ENCODE measurements at regions not wholly inside any gene's neighbourhood (a gene's known extent, or its start where the extent isn't known, plus 50 kb on each side); places are given as distances from the start of the nearest gene placed in this dataset.

- no peak for ATAC-seq
Observed at GRCh38 chr5:142473038-142473437, 148.2 kb upstream of the SPRY4 start.

DNA sequence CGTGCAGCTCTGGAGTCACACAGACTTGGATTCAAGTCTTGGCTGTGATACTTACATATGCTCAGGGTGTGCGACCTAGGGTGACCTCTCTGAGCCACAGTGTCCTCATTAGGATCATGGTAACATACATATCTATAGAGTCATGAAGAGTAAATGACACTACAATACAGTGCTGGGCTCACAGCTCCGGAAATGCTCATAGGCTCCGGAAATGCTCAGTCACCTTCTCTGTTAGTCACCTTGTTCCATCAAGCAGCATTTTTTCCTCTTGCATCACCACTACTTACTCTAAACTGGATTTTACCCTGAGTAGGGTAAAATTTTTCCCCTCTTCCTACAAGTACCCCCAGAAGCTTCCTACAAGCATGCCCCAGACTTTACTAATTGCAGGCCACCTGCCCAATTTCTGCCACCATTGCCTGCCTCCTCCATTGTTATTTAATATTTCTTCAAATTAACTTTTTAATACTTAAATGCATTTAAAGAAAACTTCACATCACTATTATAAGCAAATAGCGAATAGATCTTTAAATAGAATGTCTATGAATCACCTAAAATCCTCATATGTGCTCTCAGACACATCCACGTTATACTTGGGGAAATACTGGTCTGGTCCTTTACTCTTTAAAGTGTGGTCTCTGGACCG, 147.6 kb upstream of the SPRY4 start:
- ATAC-seq: peak; percentile 99

DNA sequence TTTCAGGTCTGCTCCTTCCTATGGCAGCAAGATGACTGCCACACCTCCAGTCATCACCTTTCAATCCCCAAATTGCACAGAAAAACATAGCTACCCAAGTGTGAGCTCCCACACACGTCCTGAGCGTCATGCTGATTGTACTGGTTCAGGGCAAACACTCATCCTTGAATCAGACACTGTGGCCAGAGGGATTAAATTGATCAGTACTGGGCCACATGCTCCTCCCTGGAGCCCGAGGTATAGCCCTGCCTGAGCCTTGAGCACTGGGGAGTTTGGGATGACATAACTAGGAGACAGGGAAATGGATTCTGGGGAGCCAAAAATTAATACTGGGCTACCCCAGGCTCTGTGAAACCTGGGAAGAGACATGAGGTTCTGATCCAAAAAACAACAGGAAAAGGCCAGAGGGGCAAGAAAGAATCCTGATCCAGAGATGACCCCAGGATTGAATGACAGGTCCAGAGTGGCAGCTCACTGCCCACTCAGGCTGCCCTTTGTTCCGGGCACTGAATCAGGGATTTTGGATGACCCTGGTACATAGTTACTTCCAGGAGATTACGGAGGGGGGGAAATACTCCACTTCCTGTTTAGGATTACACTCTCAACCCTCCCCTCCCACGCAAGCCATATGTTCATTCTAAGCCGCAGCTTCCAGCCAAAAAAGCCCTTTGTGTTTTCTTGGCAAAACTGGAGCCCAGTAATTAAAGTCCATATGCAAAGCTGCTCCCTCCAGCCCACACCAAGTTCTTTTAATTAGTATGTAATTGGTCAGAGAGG, 141.6 kb upstream of the SPRY4 start:
- ATAC-seq: no peak

DNA sequence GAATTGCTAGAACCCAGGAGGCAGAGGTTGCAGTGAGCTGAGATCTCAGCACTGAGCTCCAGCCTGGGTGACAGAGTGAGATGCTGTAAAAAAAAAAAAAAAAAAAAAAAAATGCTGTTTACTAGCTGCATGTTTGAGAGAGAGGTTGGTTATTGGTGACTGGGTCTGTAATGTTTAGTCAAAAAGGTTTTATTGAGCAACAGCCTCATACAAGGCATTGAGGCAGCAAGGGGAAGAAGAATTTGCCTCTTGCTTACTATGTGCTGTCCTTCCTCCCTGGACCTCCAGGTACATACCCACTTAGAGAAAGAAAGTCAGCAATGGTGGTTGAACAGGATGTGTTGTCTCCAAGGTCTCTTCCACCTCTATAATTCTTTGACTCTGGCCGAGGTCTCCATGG, 140.7 kb upstream of the SPRY4 start:
- ATAC-seq: no peak

- no peak for ATAC-seq
Observed at GRCh38 chr5:142463904-142464303, 139.1 kb upstream of the SPRY4 start.

- ATAC-seq: no peak
Observed at GRCh38 chr5:142461028-142461590, 136.3 kb upstream of the SPRY4 start.

DNA sequence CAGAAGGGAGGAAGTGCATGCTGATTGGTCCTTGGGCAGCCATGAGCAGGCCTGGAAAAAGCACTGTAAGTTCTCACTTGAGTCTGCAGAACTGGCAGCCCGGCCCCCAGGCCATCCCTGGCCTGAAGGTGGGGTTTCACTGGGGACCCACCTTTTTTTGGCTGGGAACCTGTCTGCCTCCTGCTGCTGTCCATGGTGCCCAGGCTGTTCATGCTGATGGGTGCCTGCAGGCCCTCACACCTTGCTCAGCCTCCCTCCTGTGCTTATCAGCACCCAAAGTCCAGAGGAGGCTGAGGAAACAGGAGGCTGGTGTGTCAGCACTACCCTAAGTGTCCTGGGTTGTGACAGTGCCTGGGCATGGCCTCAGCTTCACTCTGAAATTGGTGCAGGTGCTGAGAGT, 134.4 kb upstream of the SPRY4 start:
- no peak for ATAC-seq

GRCh38 chr5:142455856-142456255, 131.0 kb upstream of the SPRY4 start:
- no peak for ATAC-seq

DNA sequence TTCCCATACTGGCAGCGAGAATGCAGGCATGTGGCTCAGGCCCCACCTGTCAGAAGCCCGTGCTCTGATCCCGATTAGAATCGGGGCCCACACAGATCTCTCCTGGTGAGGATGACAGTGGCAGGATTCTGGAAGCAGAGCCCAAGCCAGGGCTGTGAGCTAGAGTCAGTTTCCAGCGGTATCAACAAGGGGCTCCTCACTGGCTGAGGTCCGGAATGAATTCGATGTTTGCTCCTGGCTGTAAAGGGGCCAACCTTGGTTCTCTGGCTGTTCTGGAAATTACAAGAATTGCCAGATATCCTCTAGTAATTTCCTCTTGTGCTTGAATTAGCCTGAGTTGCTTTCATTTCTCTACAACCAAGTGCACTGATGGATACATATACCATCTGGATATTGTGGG, 129.1 kb upstream of the SPRY4 start:
- ATAC-seq: no peak

DNA sequence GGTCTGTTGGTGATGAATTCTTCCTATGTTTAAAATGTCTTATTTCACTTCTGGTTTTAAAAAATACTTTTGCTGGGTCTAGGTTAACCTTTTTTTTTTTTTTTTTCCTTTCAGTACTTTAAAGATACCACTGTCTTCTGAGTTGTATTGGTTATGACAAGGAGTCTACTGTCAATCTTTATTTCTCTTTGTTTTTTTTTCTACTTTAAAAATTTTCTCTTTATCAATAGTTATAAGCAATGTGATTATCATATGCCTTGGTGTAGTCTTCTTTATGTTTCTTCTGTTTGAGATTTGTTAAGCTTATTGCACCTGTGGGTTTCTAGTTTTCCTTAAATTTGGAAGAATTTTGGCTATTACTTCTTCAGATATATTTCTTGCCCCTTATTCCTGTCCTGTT, 125.6 kb upstream of the SPRY4 start:
- no peak for ATAC-seq

- ATAC-seq: no peak
Observed at GRCh38 chr5:142447887-142448286, 123.1 kb upstream of the SPRY4 start.

- no peak for ATAC-seq
Observed at GRCh38 chr5:142446960-142447279, 122.1 kb upstream of the SPRY4 start.

DNA sequence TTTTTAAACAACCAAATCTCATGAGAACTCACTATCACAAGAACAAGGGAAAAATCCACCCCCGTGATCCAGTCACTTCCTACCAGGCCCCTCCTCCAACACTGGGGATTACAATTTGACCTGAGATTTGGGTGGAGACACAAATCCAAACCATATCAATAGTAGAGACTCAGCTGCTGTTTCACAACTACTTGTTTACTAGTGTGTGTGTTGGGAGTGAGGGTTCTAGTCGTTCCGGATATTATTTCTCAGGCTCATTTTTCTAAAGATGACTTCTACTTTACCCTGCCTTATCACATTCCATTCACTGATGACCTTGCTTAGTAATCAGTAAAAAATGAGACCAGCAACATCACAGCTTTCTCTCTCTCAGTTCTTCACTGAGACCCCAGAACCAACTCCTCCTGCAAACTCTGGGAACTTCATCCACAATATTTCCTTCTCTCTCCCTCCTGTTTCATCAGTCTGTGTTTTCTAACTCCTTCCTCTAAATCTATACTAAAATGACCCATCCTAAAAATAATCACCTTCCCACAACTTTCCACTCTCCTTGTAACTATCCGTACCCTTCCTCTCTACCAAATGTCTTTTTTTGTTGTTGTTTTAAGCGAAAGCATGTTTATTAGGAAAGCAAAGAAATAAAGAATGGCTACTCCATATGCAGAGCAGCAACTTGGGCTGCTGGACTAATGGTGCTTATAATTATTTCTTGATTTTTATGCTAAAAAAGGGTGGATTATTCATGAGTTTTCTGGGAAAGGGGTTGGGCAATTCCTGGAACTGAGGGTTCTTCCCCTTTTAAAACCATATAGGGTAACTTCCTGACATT, 121.5 kb upstream of the SPRY4 start:
- no peak for ATAC-seq

DNA sequence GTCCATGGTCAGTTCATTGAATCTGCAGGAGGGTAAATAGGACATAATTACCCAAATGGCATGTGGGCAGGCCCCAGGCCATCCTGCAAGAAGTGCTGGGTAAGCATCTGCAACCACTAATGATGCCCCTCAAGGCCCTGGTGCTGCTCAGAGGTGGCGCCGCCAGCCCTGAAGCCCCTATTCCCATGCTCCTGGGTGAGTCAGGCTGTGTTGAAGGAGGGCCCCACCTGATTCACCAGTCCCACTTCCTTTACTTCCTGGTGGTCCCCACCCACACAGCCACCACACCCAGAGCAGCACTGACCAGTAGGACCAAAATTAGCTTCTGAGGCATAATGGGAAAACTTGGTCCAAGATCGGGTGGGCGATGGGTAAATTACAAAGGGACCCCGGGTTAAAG, 120.4 kb upstream of the SPRY4 start:
- no peak for ATAC-seq

DNA sequence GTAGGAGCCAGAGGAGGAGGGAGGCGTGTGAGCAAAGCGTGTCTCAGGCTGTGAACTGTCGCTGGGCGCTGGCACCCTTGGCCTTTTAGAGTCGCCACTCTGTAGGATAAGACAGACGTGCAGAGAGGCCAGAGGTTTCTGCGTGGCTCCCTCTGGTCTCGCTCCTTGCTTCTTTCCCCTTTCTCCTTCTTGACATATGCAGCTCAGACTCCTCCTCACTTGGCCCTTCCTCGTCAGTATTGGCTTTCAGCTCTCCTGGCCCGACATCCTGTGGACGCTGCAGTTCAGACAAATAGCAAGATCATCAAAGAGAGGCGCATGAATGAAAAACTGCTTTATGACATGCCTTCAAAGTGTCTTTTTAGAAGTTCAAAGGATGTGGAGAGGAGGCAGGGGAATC, 116.8 kb upstream of the SPRY4 start:
- ATAC-seq: no peak

GRCh38 chr5:142439207-142439860, 114.5 kb upstream of the SPRY4 start:
- ATAC-seq: no peak

DNA sequence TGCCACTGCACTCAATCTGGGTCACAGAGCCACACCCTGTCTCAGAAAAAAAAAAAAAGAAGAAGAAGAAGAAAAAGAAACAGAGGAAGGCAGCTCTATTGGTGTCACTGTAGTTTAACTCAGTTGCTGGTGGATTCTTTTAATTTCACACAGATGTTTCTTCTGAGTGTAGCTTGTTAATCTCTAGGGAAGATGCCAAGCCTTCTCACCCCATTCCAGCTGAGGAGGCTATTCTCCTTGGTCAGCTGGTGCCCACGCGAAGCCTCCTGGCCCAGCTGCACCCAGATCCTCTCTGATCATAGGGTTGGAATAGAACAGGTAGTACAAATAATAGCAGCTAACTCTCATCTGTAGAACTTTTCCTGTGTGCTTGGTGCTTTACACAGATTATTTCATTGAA, 113.8 kb upstream of the SPRY4 start:
- no peak for ATAC-seq

DNA sequence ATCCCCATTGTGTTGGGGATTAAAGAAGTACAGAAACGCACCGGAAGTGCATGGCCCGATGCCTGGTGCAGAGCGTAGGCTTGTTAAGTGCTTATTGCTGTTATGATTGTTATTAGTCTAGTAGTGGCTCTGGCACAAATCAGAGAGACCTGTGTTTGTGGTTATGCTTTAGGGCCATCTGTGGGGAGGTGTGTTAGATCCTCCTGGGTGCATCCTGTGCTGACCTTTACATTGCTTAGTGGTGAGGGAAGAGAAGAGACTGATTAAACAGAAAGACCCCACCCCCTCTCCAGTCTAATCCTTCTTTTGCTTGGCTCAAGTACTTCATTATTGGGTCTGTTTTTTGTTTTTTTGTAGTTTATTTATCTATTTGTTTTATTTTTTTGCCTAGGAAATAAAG, 112.7 kb upstream of the SPRY4 start:
- no peak for ATAC-seq

DNA sequence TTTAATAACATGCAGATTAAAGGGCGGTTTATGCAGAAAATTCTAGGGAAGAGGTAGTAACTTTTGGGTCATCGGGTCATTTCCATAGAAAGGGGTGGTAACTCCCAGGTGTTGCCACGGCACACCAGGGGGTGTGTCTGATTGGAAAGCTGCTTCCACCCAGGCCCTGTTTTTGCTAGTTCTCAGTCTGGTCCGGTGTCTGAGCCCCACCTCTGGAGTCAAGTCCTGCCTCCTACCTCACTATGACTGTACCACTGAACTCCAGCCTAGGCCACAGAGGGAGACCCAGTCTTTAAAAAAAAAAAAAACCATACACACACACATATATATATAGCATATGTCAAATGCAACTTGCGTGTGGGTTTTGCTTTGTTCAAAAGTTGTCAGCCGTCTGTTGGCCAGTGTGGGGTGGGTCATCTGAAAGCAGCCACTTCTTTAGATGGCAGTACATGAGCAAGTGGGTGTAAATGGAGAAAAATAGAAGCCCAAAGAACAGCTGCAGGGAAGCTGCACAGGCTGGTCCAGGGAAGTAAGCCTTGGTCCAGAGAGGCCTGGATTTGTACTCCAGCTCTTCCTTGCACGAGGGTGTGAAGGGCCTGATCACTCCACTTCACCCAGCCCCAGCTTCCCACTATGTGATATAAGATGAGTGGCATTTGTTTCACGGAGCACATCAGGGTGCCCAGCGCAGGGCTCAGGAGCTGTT, 110.7 kb upstream of the SPRY4 start:
- ATAC-seq: no peak

DNA sequence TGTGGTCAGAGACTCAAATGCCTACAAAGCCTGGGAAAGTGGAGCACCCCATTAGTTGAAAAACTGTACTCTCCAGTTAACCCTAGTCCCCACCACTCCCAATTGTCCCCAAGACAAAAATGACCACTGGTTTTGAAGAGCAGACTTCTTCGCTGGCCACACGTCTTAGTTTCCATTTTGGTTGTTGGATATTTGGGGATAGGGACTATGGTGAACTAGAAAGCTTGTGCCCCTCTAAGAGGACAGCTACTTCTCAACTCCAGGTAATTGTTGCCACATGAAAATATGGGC, 109.4 kb upstream of the SPRY4 start:
- ATAC-seq: no peak

- no peak for ATAC-seq
Observed at GRCh38 chr5:142433526-142434321, 108.9 kb upstream of the SPRY4 start.

- ATAC-seq: no peak
Observed at GRCh38 chr5:142432961-142433360, 108.1 kb upstream of the SPRY4 start.

All from esophagus mucosa (tissue), 1 donor.